ENCODE measurements at regions not wholly inside any gene's neighbourhood (a gene's known extent, or its start where the extent isn't known, plus 50 kb on each side); places are given as distances from the start of the nearest gene placed in this dataset.

DNA sequence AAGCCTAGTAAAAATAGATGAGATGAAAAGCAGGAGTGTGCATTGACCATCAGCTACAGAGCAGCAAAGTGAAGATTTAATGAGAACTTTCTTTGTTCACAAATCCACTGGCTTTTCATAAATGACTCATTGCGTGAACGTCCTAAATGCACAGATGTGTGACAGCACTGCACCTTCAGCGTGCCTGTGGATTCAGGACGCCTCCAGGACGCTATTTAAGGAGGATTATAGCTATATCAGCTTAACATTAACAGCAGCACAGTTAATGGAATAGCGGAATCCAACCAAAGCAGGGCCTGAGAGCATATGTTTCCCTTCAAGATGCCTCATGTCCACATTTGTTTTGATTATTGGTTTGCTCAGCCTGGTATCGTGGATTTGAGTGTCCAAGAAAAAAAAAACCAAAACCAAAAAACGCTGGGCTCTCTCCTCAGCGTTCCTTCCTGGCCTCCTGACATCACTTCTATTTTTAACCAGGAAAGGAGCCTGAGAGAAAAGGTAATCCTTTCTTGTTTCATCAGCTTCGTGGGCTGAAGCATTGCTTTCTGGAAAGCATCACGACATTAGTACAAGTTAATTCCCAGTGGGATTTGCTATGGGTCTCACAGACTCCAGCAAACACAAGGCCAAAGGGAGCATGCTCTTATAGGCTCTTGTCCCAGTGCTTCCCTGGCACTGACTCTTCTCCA lies 447.0 kb upstream of the SMIM21 start:
- peaks cover 5% of the 10 kb centered on the region for H3K4me1 ChIP-seq (ENCODE audit: low read depth)
- H3K4me3 ChIP-seq = no peak overlapping the region
- no peak overlapping the region for H3K27ac ChIP-seq
- H3K27me3 ChIP-seq = no peaks in the 10 kb centered on the region
- H3K9me3 ChIP-seq (ENCODE audit: low read depth) = no peaks in the 10 kb centered on the region
- DNase-seq (ENCODE audit: low read depth in 1 of 2, low spot score in 1 of 2) = peak in 1 of 2 donors; percentile 34
- H3K36me3 ChIP-seq = no peaks in the 10 kb centered on the region
- TF ChIP-seq, protein P1, sequence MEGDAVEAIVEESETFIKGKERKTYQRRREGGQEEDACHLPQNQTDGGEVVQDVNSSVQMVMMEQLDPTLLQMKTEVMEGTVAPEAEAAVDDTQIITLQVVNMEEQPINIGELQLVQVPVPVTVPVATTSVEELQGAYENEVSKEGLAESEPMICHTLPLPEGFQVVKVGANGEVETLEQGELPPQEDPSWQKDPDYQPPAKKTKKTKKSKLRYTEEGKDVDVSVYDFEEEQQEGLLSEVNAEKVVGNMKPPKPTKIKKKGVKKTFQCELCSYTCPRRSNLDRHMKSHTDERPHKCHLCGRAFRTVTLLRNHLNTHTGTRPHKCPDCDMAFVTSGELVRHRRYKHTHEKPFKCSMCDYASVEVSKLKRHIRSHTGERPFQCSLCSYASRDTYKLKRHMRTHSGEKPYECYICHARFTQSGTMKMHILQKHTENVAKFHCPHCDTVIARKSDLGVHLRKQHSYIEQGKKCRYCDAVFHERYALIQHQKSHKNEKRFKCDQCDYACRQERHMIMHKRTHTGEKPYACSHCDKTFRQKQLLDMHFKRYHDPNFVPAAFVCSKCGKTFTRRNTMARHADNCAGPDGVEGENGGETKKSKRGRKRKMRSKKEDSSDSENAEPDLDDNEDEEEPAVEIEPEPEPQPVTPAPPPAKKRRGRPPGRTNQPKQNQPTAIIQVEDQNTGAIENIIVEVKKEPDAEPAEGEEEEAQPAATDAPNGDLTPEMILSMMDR (IDR thresholded peaks at IDR 0.05; ENCODE audit: low read depth, low read length) = no peak

DNA sequence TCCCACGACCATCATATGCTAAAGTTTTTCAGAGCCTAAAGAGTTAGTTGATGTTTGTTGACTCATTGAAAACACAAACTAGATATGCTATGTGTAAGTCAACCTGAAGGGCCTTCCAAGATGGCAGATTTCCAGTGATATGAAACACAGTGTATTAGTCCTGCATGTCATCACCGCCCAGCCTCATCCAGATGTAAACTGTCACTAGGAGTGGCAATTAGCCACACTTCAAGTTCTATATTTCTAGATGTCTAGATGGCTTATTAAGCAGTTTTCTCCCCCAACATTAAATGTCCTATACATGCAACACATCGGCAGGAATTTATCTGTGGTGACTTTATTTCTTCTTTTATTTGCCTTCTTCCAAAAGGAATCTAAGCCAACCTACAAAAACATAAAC lies 444.1 kb upstream of the SMIM21 start:
- H3K27ac ChIP-seq = no peak overlapping the region
- no peaks in the 10 kb centered on the region for H3K9me3 ChIP-seq (ENCODE audit: low read depth)
- TF ChIP-seq, protein P1 (IDR thresholded peaks at IDR 0.05; ENCODE audit: low read depth, low read length) = no peak
- peaks cover 18% of the 10 kb centered on the region for H3K4me1 ChIP-seq (ENCODE audit: low read depth)
- DNase-seq (ENCODE audit: low read depth in 1 of 2, low spot score in 1 of 2) = no peak
- H3K4me3 ChIP-seq = no peak overlapping the region
- no peaks in the 10 kb centered on the region for H3K27me3 ChIP-seq
- no peaks in the 10 kb centered on the region for H3K36me3 ChIP-seq

DNA sequence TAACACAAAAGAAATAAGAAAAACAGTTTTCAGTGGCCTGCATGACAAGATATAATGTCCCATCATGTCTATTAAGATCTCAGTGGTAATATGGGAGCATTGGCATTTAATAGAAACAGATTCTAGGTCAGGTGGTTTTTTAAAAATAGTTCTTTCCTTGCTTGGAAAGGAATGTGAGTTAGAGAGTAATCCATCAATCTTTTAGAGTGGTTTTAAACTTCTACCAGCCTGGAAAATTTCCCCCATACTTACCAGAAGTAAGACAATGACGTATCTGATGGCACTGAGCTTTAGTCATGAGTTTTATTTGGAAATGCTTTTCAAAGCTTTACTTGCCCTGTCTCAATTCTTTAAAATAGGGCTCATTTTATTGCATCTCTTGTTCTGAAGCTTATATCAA lies 441.7 kb upstream of the SMIM21 start:
- no peaks in the 10 kb centered on the region for H3K36me3 ChIP-seq
- H3K4me3 ChIP-seq = no peak overlapping the region
- DNase-seq (ENCODE audit: low read depth in 1 of 2, low spot score in 1 of 2) = peak in 1 of 2 donors; percentile 74
- TF ChIP-seq, protein P1 (IDR thresholded peaks at IDR 0.05; ENCODE audit: low read depth, low read length) = no peak
- H3K27ac ChIP-seq = peak overlapping the region; percentile 90
- no peaks in the 10 kb centered on the region for H3K27me3 ChIP-seq
- peaks cover 18% of the 10 kb centered on the region for H3K4me1 ChIP-seq (ENCODE audit: low read depth)
- no peaks in the 10 kb centered on the region for H3K9me3 ChIP-seq (ENCODE audit: low read depth)

DNA sequence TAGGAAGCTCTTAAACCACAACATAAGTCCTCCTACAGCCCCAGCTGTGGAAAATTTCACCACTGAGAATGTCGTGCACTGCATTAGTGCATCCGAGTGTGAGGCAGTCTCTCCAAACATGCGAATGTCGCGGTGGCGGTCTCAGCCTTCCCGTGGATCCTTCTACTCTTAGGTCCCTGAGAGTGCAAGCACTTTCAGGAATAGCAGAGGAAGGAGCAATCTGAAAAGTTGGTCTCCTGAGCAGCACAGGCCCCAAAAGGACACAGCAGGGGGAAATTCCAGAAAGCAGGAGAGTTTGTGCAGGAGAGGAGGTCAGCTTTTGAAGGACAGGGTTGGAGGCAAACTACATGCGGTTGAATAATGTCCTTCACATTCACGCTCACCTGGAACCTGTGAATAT lies 440.5 kb upstream of the SMIM21 start:
- Histone ChIP-seq H3K27me3 (no peaks in the 10 kb centered on the region), H3K36me3 (no peaks in the 10 kb centered on the region), H3K27ac (no peak overlapping the region), H3K4me1 (ENCODE audit: low read depth) (peaks cover 18% of the 10 kb centered on the region), H3K9me3 (ENCODE audit: low read depth) (no peaks in the 10 kb centered on the region), H3K4me3 (no peak overlapping the region)
- TF ChIP-seq, protein P1 (IDR thresholded peaks at IDR 0.05; ENCODE audit: low read depth, low read length) = no peak
- no peak for DNase-seq (ENCODE audit: low read depth in 1 of 2, low spot score in 1 of 2)

- Histone ChIP-seq H3K27me3 (no peaks in the 10 kb centered on the region), H3K4me3 (no peak overlapping the region), H3K9me3 (ENCODE audit: low read depth) (no peaks in the 10 kb centered on the region), H3K4me1 (ENCODE audit: low read depth) (peaks cover 18% of the 10 kb centered on the region), H3K27ac (no peak overlapping the region), H3K36me3 (no peaks in the 10 kb centered on the region)
- no peak for DNase-seq (ENCODE audit: low read depth in 1 of 2, low spot score in 1 of 2)
- TF ChIP-seq, protein P1 (IDR thresholded peaks at IDR 0.05; ENCODE audit: low read depth, low read length) = no peak
Observed at GRCh38 chr18:75865639-75866038, 438.1 kb upstream of the SMIM21 start.
